ENCODE measurements at regions not wholly inside any gene's neighbourhood (a gene's known extent, or its start where the extent isn't known, plus 50 kb on each side); places are given as distances from the start of the nearest gene placed in this dataset.

- TF ChIP-seq REST (IDR thresholded peaks at IDR 0.05; ENCODE audit: borderline replicate concordance in 1 of 2, low read depth in 1 of 2, low read length in 2 of 2) (no peak), SMARCC2 (IDR thresholded peaks at IDR 0.05) (no peak)
Measured at GRCh38 chr13:59343132-59343531, 820.6 kb downstream of the DIAPH3 start.

Measured in HepG2 (cell line).